Activated CD4-positive, alpha-beta T cell treated with anti-CD3 and anti-CD28 coated beads, Interleukin-2, amount 50 U/mL, for 1 hour (primary cell): ENCODE measurements at regions not wholly inside any gene's neighbourhood (a gene's known extent, or its start where the extent isn't known, plus 50 kb on each side); places are given as distances from the start of the nearest gene placed in this dataset.
"Not testable (repeated sequence)": the region's sequence is repeated elsewhere in the genome, so short reads cannot be mapped to it uniquely, and the experiment has no call there.

ENCODE experiments used
- DNase-seq: peaks from one replicate; pipeline ENCODE4 v3.0.0-alpha.2; 2020

DNA sequence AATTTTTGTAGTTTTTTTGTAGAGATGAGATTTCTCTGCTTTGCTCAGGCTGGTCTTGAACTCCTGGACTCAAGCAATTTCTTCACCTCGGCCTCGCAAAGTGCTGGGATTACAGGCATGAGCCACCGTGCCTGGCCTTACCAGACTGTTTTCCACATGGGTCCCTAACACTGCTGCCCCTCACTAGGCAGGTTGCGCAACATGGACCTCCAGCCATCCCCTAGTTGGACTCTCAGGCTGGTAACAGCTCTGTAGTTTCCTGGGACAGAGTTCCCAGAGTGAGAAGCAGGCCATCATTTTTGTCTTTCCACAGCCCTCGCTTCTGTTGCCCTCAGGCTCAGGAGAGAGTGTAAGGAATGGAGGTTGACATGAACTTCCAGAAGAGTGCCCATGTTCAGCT is 156.1 kb downstream of the CTH start:
- no peak for DNase-seq

DNA sequence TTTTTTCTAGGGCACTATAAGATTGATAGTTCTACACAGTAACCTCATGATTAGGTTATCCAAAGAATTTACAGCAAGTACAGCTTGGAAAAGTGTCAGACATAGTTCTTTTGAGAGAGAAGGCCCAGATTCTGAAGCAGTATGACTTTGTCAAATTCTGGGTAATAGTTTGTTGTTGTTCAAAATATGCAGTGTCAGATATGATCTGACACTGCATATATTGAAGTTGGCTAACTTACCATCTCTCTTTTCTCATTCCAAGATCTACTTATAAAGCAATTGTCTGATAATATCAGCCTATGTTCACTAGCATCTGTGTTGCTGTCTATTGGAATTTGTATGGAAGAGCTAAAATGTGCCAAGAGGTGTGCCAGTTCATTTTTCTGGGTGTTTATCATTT is 160.1 kb downstream of the CTH start:
- no peak for DNase-seq

DNA sequence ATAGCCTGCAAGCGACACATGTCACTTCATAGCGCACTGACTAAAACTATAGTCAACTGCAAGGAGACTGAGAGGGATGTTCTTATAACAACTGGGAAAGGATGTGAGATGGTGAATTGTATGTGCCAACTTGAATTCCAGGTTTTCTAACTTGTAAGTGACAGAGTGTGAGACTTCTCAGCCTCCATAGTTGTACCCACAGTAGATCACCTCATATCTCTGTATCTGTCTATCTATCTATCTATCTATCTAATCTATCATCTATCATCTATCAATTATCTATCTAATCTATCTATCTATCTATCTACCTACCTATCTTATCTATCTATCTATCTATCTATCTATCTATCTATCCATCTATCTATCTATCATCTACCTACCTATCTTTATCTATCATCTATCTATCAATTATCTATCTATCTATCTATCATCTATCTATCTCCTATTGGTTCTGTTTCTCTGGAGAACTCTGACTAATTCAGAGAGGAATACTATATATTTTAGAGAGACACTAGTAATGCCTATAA is 162.3 kb downstream of the CTH start:
- no peak for DNase-seq

DNA sequence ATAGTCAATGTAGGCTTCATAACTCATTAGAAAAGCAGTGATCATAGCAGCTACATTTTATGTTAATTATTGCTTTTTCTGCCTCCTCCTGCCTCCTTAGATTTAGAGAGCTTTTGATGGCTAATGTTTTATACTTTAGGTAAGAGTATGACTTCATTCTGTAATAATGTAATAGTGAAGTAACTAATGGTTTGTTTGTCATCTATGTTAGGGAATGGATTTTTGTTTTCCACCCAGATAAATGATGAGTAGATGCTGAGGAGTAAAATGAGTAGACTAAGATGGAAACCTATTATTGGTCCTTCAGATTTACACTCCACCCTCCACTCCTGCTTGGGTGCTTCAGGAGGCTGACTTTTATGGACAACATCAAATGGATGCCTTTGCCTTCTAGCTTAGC is 170.6 kb downstream of the CTH start:
- DNase-seq: no peak

DNA sequence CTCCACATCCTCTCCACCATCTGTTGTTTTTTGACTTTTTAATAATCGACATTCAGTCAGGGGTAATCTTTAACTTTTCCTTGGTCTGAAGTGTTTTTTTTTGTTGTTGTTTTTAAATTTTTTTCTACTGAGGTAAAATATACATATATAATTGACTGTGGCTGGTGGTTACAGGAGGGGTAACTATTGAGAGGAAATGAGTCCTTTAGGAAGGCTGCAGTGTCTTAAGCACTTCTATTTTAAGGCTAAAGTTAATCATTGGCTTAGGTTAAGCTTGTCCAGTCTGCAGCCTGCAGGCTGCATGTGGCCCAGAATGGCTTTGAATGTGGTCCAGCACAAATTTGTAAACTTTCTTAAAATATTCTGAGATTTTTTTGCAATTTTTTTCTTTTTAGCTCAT is 172.5 kb downstream of the CTH start:
- no peak for DNase-seq

DNA sequence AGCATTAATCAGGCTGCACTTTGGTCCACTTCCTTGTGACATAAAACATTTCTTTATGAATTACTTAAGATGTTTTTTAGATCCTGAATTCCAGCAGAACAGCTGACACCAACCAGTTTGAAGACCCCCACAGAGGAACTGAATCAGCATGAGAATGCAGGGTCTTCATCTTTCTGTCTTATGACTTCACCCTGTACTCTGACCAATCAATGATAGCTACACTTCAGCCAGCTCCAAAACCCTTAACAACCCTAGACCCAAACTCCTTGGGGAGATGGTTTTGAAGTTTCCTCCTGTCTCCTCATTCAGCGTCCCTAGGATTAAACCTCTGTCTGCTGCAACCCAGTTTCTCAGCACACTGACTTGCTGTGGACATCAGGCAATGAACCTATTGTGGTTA is 175.0 kb downstream of the CTH start:
- no peak for DNase-seq

DNA sequence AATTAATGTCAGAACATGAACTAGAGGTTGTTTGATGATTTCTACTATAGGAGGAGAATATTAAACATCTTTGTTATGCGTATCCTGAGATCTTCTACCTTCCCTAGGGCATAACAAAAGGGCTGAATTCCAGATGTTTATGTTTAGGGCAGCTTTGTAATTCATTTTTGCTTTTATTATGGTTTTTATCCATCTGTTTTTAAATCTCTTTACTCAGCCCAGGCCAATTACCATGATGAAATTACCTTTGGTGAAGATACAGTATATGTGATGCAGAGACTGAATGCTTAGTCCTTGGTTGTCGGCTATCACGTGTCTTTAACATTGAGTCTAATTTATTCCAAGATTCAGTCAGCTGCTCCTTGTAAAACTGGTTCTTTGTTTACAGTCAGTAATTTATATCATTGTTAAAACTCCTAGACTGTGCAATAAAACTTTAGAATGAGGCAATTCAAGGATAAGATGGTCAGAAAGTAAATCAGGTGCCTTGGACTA is 176.9 kb downstream of the CTH start:
- DNase-seq: no peak

DNA sequence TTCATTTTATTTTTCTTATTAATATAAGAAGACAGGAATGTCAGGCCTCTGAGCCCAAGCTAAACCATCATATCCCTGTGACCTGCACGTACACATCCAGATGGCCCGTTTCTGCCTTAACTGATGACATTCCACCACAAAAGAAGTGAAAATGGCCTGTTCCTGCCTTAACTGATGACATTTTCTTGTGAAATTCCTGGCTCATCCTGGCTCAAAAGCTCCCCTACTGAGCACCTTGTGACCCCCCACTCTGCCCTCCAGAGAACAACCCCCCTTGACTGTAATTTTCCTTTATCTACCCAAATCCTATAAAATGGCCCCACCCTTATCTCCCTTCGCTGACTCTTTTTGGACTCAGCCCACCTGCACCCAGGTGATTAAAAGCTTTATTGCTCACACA is 182.5 kb downstream of the CTH start:
- DNase-seq: not testable (repeated sequence)

DNA sequence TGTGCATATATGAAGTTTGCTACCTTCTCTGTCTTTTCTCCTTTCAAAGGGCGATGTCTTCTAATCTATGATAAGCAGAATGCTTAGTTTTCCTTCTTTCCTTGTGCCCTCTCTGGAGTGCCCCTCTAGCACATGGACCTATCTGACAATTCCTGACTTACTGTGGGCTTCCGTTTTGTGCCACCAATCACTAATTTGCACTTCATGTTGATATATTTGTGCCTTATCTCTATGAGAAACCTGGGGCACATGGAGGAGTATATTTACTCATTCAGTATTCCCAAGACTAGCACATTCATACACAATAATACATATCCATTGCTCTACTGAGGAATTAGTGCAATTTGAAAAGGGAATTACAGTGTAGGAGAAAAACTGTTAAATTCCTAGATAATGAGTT is 197.7 kb downstream of the CTH start:
- no peak for DNase-seq

DNA sequence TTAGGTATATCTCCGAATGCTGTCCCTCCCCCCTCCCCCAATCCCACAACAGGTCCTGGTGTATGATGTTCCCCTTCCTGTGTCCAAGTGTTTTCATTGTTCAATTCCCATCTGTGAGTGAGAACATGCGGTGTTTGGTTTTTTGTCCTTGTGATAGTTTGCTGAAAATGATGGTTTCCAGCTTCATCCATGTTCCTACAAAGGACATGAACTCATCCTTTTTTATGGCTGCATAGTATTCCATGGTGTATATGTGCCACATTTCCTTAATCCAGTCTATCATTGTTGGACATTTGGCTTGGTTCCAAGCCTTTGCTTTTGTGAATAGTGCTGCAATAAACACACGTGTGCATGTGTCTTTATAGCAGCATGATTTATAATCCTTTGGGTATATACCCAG is 199.1 kb downstream of the CTH start:
- not testable (repeated sequence) for DNase-seq

DNA sequence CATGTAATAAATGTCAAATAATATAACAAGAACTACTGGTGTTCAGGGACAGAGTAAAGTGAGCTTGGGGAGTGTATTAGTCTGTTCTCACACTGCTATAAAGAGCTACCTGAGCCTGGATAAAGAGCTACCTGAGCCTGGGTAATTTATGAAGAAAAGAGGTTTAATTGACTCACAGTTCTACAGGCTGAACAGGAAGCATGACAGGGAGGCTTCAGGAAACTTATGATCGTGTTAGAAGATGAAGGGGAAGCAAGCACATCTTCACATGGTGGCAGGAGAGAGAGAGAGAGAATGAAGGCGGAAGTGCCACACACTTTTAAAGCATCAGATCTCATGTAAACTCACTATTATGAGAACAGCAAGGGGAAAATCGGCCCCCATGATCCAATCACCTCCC is 205.9 kb downstream of the CTH start:
- no peak for DNase-seq

DNA sequence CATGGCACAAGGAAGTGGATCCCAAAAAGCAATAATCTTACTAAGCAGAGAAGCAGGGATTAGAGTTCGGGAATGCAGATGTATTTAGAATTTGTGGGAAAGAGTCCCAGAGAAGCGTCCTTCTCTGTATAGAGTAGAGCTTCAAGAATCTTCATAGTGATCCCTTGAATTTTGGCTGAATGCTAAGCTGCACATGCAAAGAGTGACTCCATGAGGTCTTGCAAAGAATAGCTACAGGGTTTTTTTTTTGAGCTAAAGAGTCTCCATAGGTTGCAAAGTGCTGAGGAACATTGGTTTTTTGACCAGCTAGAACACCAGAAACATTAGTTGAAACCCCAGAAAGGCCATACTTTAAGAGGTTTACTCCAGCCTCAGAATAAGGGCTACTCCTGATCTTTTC is 206.7 kb downstream of the CTH start:
- no peak for DNase-seq

DNA sequence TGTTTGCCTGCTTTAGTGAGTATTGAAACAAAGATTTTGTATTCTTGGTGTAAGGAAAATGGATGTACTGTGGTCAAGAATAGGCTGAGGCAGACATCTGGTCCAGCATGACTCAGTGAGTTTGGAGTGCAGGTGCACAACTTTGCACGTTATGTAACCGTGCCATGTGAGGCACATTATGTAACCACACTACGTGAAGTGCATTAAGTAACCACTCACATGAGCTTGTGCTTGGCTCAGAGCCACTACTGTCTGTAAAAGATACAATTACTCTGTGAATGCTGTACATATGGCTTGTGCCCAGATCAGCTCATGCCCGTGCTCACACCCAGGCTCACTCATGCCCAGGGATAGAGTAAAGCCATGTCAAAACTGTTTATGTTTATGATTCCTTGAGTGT is 216.8 kb downstream of the CTH start:
- no peak for DNase-seq

DNA sequence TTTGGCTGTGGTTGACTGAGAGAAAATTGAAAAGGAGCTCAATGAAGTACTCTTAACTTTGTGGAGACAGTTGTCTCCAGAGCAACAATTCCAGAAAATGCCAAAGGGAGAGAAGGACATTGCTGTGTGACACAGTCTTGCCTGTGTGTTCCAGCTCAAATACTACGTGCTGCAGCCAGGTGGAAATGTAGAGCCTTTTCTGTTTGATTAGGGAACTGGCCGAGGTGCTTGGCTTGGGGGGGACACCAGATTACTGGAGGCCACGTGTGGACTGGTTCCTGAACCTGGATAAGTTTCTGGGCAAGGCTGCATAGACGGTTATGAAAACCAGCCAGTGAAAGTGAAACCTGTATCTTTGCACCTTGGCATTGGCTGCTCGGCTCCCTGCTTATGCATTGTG is 217.9 kb downstream of the CTH start:
- DNase-seq: no peak

DNA sequence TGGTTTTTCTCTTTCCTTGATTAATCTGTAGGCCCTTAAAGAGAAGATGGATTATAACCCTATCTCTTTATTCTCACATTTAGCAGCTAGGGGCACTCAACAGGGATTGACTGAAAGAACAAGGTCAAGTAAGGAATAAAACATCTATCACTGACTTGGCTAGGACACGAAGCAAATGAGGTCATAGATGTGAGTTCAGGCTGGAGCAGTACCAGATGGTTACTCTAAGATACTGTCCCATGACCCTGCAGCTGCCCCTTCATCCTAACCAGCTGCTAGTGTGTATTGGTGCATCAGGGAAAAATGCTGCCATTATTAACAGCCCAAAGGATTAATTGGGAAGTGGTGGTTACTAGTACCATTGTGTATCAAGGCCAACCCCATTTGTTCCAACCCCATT is 221.9 kb downstream of the CTH start:
- no peak for DNase-seq

DNA sequence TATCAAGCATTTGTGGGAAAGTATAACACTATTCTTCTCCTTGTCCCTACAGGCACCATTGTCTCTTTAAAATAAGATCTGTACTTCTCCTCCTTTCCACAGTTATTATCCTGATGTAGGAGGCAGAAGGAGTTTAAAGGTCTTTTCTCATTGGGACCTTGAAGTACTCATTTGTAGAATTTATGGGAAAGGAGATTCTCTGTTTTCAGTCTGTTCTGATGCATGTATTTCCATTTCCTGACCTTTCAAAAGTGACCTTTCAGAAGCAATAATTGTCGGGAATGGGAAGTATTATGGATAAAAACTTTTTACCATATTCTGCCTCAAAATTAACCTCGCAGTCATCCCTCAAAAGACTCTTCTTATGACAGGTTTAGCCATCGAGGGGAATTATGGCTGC is 224.8 kb downstream of the CTH start:
- no peak for DNase-seq

DNA sequence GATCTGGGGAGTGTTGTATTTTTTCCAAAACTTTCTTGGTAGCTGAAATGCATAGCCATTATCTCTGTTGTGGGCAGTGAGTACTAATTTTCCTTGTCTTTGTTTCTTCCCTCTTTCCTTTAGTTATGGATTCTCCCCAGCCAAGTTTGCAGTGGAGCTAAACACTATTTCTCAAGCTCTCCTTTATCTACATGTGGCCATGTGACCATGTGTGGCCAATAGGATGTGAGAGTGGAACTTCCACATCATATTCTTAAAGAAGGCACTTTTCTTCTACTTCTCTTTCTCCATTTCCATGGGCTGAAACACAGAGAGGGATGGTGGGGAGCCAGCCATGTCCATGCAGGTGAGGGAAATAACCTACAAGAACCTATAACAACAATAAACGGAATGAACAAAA is 230.8 kb downstream of the CTH start:
- no peak for DNase-seq

DNA sequence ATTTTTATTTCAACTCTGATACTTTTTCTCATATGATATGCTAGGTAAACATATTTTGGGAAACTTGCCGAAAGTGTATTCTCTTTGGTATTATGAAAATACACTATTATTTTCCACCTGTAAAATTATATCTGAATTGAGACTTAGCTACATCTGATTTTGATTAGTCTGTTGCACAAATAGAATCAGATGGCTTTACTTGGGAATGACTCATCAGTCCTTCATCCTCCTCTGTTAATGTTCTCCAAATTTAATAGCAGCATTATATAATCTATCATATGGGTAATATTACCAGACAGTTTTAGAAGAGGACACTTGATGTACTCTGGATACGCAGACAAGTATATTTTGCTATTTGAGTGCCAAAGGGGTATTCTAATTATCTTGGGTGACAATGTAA is 245.3 kb downstream of the CTH start:
- DNase-seq: no peak

DNA sequence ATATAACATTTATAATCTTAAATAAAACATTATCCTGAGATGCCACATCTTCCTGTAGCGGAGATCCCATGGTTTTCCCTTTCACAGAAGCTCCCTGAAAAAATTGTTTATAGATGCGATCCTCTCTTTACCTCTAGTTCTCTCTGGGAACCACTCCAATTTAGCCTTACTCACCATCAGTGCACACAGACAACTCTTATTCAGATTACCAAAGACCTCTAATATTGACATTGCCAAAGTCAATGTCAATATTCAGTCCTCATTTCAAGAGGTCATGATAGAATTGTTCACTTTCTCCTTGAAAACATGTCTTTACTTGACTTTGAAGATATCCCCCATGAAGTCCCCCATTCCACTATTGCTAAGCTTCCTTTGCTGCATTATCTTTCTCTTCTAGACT is 248.8 kb downstream of the CTH start:
- no peak for DNase-seq

DNA sequence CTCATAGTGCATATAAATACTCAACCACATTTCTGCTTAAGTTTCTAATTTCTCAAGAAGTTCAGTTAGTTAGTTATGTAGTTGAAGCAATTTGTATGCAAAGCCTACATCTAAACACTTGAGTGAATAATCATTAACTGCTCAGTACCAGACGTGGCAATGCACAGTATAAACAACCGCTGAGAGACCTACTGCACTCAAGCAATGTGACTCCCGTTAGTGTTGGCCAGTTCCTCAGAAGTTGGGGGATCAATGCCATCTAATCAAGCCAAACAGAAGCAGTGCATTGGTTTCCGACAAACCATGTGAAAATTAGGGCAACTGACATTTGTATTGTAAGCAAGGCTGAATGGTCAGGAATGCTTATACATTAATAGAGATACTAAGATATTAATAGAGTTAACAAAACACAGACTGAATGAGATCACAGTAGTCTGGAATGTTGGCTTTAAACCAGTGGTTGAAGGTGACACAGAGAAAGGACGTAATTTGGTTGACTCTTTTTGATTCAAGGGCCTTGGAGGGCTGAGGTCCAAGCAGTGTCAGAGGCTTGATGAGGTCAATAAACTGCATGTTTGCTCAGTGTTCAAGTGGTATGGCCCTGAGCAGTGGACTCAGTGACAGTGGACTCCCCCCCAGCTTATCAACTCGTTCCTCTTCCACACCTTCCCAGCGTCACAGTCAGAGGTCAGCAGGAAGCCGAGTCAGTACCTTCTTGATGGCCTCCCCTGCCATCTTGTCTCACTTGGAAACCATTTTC is 255.5 kb downstream of the CTH start:
- no peak for DNase-seq

DNA sequence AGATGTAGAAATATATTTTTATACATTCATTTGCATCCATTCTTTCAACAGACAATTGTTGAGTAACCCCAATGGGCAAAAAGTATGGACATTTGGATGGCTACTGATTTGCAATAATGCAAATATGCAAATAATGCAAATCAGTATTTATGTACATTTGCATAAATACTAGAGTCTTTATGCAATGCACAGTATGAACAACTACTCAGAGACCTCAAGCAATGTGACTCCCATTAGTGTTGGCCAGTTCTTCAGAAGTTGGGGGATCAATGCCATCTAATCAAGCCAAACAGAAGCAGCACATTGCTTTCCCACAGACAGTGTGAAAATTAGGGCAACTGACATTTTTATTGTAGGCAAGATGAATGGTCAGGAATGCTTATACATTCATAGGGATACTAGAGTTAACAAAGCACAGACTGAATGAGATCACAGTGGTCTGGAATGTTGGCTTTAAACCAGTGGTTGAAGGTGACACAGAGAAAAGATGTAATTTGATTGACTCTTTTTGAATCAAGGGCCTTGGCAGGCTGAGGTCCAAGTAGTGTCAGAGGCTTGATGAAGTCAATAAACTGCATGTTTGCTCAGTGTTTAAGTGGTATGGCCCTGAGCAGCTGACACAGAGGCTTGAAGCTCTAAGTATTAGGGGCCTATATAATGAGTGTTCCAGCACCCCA is 256.6 kb downstream of the CTH start:
- no peak for DNase-seq

DNA sequence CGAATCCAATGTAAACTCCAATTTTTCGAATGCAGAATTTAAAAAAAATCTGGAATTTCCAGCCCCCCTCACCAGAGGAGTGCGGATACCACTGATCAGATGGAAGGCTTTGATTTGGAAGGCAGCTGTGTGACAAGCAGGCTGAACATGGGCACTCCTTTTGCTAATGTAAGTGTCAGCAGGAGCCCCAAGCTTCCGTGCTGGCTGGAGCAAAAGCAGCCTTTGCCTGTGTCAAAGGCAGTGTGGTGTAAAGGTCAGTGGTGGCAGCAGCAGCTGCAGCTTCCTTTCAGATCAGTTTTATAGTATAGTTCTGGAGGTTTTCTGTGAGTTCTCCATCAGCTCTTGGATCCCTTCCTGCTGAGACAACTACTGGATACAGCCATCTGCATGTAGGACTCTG is 259.9 kb downstream of the CTH start:
- DNase-seq: no peak

DNA sequence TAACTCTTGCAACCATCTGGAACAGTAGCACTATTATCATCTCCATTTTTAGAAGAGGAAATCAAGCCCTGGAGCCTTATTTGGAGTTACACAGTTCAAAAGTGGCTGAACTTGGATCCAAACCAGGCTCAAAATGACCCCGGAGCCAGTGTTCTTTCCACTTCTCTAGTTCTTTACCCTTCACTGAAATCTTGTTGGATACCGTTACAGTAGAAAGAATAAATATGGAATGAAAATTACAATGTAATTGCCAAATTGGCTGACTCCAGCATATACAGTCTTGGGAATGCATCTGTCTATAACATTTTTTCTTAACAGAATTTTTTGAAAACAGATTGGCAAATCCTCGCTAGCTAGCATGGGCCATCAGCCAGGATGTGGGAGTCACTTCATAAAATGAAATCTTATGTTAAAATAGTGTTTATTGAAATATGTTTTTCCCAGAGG is 261.4 kb downstream of the CTH start:
- no peak for DNase-seq

DNA sequence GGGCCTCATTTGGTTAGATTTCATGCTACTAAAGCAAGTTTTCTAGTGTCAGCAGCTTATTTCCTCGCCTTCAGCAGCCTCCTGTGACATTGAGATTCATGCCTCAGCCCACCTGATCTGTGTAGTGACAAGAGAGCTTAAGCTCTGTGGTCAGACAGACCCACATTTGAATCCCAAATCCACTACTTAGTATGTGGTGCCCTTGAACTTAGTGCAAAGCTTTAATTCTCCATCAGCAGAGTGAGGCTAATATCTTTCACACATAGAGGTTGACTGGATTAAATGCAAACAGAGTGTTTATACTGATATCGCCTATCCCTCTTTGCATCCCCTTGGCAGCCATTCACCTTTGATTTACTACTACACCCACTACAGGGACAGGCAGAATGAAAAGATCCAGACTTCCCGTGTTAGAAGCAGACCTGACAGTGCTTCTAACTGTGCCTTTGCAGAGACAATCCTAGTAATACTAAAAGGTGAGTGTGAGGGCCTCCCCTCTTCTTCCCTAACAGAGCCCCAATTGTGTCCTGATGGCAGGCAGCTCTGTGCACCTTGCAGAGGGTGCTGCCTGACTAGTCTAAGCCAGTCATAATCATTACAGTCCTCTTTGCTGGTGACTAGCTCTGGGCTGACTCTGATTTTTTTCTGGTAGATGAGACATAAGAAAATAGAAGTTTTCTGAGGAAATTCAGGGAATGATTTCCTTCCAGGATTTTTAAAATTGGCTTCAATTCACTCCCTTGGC is 264.0 kb downstream of the CTH start:
- no peak for DNase-seq
